Lower leg skin (tissue), 3 donors: ENCODE measurements at regions not wholly inside any gene's neighbourhood (a gene's known extent, or its start where the extent isn't known, plus 50 kb on each side); places are given as distances from the start of the nearest gene placed in this dataset.

Source experiments
- CTCF ChIP-seq, 3 donors: fragments of 450-650 bp; IDR thresholded peaks; one replicate each; pipeline ENCODE4 v1.5.1; 2016; ENCODE audit warnings: antibody characterized with exemption in 3 of 3, mild to moderate bottlenecking in 3 of 3, moderate library complexity in 2 of 3
- POLR2A ChIP-seq, 2 donors: fragments of 450-650 bp; IDR thresholded peaks; one replicate each; pipeline ENCODE4 v1.6.1; 2016 to 2017; ENCODE audit warnings: antibody characterized with exemption in 2 of 2, mild to moderate bottlenecking in 1 of 2, moderate library complexity in 1 of 2

- TF ChIP-seq CTCF (IDR thresholded peaks at IDR 0.05) (no peak), POLR2A (IDR thresholded peaks at IDR 0.05) (no peak)
Measured at GRCh38 chr3:163462446-163462845, 1615.8 kb downstream of the SI start.
